ENCODE measurements at regions not wholly inside any gene's neighbourhood (a gene's known extent, or its start where the extent isn't known, plus 50 kb on each side); places are given as distances from the start of the nearest gene placed in this dataset.

- H3K36me3 ChIP-seq (ENCODE audit: control insufficient read depth in 2 of 3, insufficient read depth in 3 of 3, low read length in 3 of 3) = no peaks in the 10 kb centered on the region
- no peak for TF ChIP-seq CTCF (IDR thresholded peaks at IDR 0.05; ENCODE audit: borderline replicate concordance, extremely low read depth, insufficient read depth)
- H3K4me1 ChIP-seq (ENCODE audit: control insufficient read depth in 2 of 3, insufficient read depth in 2 of 3, low read depth in 1 of 3, low read length in 3 of 3) = no peaks in the 10 kb centered on the region
- H3K9me3 ChIP-seq (ENCODE audit: control insufficient read depth in 2 of 3, insufficient read depth in 1 of 3, low read length in 3 of 3) = no peaks in the 10 kb centered on the region
- H3K27ac ChIP-seq (ENCODE audit: low read depth in 2 of 2, low read length in 2 of 2) = peak overlapping the region in 1 of 2 donors; percentile 32
- no peak overlapping the region for H3K9ac ChIP-seq (ENCODE audit: low read length in 3 of 3)
- DNase-seq = peak in 1 of 5 donors; percentile 45
- H3K27me3 ChIP-seq (ENCODE audit: control insufficient read depth, insufficient read depth, low read length) = no peaks in the 10 kb centered on the region
- no peak overlapping the region for H3K4me3 ChIP-seq (ENCODE audit: low read length in 3 of 3)
- no peak for FAIRE-seq
- intact Hi-C loops (cut with DNase I) = no loop called here
Measured at GRCh38 chr5:34570721-34571676, 85.1 kb upstream of the RAI14 start.

DNA sequence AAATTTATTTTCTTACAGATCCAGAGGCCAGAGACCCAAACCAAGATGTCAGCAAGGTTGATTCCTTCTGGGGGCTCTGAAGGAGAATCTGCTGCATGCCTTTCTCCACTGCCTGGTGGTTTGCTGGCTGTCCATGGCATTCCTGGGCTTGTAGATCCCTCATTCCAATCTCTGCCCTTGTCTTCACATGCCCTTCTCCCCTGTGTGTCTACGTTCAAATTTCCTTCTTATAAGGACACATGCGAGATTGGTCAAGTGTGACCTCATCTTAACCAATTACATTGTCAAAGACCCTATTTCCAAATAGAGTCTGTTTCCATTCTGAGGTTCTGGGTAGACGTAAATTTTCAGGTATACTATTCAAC, 84.5 kb upstream of the RAI14 start:
- intact Hi-C loops (cut with DNase I) = no loop called here
- Histone ChIP-seq H3K9me3 (ENCODE audit: control insufficient read depth in 2 of 3, insufficient read depth in 1 of 3, low read length in 3 of 3) (no peaks in the 10 kb centered on the region), H3K4me3 (ENCODE audit: low read length in 3 of 3) (no peak overlapping the region), H3K9ac (ENCODE audit: low read length in 3 of 3) (no peak overlapping the region), H3K4me1 (ENCODE audit: control insufficient read depth in 2 of 3, insufficient read depth in 2 of 3, low read depth in 1 of 3, low read length in 3 of 3) (no peaks in the 10 kb centered on the region), H3K36me3 (ENCODE audit: control insufficient read depth in 2 of 3, insufficient read depth in 3 of 3, low read length in 3 of 3) (no peaks in the 10 kb centered on the region), H3K27me3 (ENCODE audit: control insufficient read depth, insufficient read depth, low read length) (no peaks in the 10 kb centered on the region), H3K27ac (ENCODE audit: low read depth in 2 of 2, low read length in 2 of 2) (no peak overlapping the region)
- no peak for TF ChIP-seq CTCF (IDR thresholded peaks at IDR 0.05; ENCODE audit: borderline replicate concordance, extremely low read depth, insufficient read depth)
- DNase-seq (no peak), FAIRE-seq (no peak)

DNA sequence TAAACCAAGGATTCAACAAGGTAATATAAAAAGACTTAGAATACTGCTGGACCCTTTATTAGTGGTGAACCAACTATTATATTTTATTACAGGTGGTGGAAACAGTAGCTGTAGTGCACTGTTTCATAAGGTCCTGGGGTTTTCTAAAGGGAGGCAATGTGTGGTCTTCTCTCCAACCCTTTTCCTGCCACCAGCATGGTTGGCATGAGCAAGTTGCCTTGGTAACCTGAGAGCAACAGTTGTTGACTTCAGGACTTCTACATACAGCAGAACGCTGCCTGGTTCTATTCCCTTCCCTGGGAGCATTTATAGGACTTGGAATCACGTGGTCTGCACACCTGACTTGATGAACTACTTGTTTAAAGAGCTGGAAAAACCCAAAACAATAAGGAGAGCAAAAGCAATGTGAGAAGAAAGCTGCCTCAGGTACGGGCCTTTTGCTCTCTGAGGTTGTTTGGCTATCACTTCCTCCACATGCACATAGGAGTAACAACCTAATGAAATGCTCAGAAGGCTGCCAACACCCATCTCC, 81.1 kb upstream of the RAI14 start:
- no peak overlapping the region for H3K4me3 ChIP-seq (ENCODE audit: low read length in 3 of 3)
- no peaks in the 10 kb centered on the region for H3K4me1 ChIP-seq (ENCODE audit: control insufficient read depth in 2 of 3, insufficient read depth in 2 of 3, low read depth in 1 of 3, low read length in 3 of 3)
- H3K9ac ChIP-seq (ENCODE audit: low read length in 3 of 3) = no peak overlapping the region
- intact Hi-C loops (cut with DNase I) = no loop called here
- peaks cover 0 to 6% (median 0%) of the 10 kb centered on the region in 3 donors for H3K9me3 ChIP-seq (ENCODE audit: control insufficient read depth in 2 of 3, insufficient read depth in 1 of 3, low read length in 3 of 3)
- TF ChIP-seq CTCF (IDR thresholded peaks at IDR 0.05; ENCODE audit: borderline replicate concordance, extremely low read depth, insufficient read depth) = no peak
- H3K36me3 ChIP-seq (ENCODE audit: control insufficient read depth in 2 of 3, insufficient read depth in 3 of 3, low read length in 3 of 3) = no peaks in the 10 kb centered on the region
- peak in 1 of 5 donors; percentile 32 for DNase-seq
- H3K27ac ChIP-seq (ENCODE audit: low read depth in 2 of 2, low read length in 2 of 2) = no peak overlapping the region
- FAIRE-seq = no peak
- no peaks in the 10 kb centered on the region for H3K27me3 ChIP-seq (ENCODE audit: control insufficient read depth, insufficient read depth, low read length)
